Nephron (organoid): ENCODE measurements at regions not wholly inside any gene's neighbourhood (a gene's known extent, or its start where the extent isn't known, plus 50 kb on each side); places are given as distances from the start of the nearest gene placed in this dataset.

Experiments used
- H3K27ac Mint-ChIP-seq, 3 experiments: 2 replicates each; pipeline ENCODE4 v1.8.0; 2020; ENCODE audit warnings: mixed read lengths in 3 of 3, mild to moderate bottlenecking in 2 of 3, moderate library complexity in 1 of 3
- H3K27me3 Mint-ChIP-seq: 2 replicates; pipeline ENCODE4 v1.8.0; 2021; ENCODE audit warnings: low read depth, mild to moderate bottlenecking, moderate library complexity, mixed read lengths
- H3K36me3 Mint-ChIP-seq: 2 replicates; pipeline ENCODE4 v1.8.0; 2020; ENCODE audit warnings: low read depth, mixed read lengths
- H3K4me1 Mint-ChIP-seq: 2 replicates; pipeline ENCODE4 v1.8.0; 2020; ENCODE audit warnings: mixed read lengths
- H3K4me3 Mint-ChIP-seq, 3 experiments: 2 replicates each; pipeline ENCODE4 v1.8.0; 2020; ENCODE audit warnings: mild to moderate bottlenecking in 3 of 3, mixed read lengths in 3 of 3, moderate library complexity in 2 of 3
- H3K9me3 Mint-ChIP-seq: 2 replicates; pipeline ENCODE4 v1.8.0; 2020; ENCODE audit warnings: mixed read lengths
- TF ChIP-seq, protein P1 (sequence below), 3 experiments: fragments of 200-600 bp; sonication (generic); IDR thresholded peaks; one replicate each; pipeline ENCODE4 v1.5.0; 2021; ENCODE audit warnings: antibody characterized with exemption in 3 of 3; ENCODE audit not compliant: unreplicated experiment in 3 of 3

DNA sequence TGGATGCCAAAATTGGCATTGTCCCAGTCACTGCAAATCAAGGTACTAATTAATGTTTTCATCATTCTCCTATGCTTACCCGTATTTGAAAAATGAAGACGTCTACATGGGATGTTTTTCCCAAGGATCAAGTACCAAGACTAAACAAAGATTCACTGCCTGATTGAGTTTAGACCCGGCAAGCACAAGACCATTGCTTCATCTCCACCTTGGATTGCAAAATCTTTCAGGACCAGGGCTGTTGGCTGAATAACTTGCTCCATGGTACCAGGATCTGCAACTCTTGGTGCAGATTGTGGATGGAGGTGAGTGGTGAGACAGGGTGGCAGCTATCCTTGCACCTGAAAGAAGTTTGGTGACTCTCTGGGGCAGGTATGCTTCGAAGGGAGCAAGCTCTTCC, 122.5 kb upstream of the ETS2 start:
- TF ChIP-seq, protein P1, sequence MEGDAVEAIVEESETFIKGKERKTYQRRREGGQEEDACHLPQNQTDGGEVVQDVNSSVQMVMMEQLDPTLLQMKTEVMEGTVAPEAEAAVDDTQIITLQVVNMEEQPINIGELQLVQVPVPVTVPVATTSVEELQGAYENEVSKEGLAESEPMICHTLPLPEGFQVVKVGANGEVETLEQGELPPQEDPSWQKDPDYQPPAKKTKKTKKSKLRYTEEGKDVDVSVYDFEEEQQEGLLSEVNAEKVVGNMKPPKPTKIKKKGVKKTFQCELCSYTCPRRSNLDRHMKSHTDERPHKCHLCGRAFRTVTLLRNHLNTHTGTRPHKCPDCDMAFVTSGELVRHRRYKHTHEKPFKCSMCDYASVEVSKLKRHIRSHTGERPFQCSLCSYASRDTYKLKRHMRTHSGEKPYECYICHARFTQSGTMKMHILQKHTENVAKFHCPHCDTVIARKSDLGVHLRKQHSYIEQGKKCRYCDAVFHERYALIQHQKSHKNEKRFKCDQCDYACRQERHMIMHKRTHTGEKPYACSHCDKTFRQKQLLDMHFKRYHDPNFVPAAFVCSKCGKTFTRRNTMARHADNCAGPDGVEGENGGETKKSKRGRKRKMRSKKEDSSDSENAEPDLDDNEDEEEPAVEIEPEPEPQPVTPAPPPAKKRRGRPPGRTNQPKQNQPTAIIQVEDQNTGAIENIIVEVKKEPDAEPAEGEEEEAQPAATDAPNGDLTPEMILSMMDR (IDR thresholded peaks at IDR 0.05; ENCODE audit: unreplicated experiment in 3 of 3), result no peak

DNA sequence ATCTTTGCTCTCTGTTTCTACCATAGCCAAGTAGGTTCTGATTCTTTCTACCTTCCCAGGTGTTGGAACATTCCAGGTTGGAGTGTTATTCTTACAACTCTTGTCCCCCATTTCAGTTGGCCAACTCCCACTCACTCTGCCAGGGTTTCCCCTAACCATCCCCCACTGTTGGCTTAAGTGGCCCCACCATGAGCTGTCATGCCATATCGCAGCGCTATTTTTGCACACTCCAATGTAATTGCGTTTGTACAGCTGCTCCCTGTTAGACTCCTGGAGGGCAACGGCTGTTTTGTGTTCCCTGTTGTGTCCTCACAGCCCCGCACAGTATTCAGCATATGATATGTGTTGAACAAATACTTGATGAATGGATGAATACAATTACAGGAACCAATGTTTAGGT, 117.7 kb upstream of the ETS2 start:
- peaks cover 7% of the 10 kb centered on the region for H3K4me1 Mint-ChIP-seq
- no peak overlapping the region for H3K27ac Mint-ChIP-seq
- H3K36me3 Mint-ChIP-seq, result no peaks in the 10 kb centered on the region
- no peak overlapping the region for H3K4me3 Mint-ChIP-seq
- peaks cover 12% of the 10 kb centered on the region for H3K9me3 Mint-ChIP-seq
- TF ChIP-seq, protein P1 (IDR thresholded peaks at IDR 0.05; ENCODE audit: unreplicated experiment in 3 of 3), result no peak
- peaks cover 21% of the 10 kb centered on the region for H3K27me3 Mint-ChIP-seq

More for the DNA sequence above, 122.5 kb upstream of the ETS2 start:
- no peak overlapping the region for H3K27ac Mint-ChIP-seq
- peaks cover 28% of the 10 kb centered on the region for H3K4me1 Mint-ChIP-seq
- peaks cover 24% of the 10 kb centered on the region for H3K27me3 Mint-ChIP-seq
- H3K9me3 Mint-ChIP-seq, result peaks cover 7% of the 10 kb centered on the region
- no peaks in the 10 kb centered on the region for H3K36me3 Mint-ChIP-seq
- H3K4me3 Mint-ChIP-seq, result no peak overlapping the region

DNA sequence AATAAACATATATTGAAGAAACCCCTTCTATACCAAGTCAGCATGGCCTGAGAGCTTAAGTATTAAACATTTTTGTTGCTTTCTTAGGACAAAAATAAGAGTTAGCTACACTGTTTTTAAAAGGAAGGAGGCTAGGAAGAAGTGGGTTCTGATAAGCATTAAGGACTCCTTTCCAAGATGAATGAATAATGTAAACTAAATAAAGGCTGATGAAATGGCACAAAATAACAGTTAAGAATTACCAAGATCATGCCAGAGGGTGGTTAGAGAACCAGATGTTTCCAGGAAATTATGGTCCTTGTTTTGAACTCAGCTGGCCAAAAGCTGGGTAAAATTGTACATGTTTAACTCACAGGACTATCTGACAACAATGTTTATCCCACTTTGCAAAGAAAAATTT, 114.1 kb upstream of the ETS2 start:
- Mint-ChIP-seq H3K36me3 (no peaks in the 10 kb centered on the region), H3K4me3 (no peak overlapping the region), H3K4me1 (peaks cover 18% of the 10 kb centered on the region), H3K9me3 (peaks cover 16% of the 10 kb centered on the region), H3K27ac (no peak overlapping the region), H3K27me3 (peaks cover 26% of the 10 kb centered on the region)
- TF ChIP-seq, protein P1 (IDR thresholded peaks at IDR 0.05; ENCODE audit: unreplicated experiment in 3 of 3), result no peak

DNA sequence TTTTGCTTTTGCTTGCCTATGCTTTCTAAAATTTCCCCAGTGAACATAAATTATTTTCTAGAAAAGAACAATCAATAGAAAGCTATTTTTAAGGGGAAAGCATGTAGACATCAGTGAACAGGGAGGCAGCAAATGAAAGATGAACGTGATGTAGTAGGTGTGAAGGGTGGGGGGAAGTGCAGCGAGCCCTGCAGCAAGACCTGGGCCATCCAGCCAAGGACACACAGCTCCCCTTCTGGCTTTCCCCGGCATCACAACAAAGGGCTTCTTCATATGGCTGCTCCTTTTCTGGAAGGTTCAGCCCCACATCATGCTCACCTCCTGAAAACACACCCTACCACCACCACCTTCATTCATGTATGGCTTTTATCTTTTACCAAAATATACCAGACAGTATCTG, 109.2 kb upstream of the ETS2 start:
- TF ChIP-seq, protein P1 (IDR thresholded peaks at IDR 0.05; ENCODE audit: unreplicated experiment in 3 of 3), result no peak
- Mint-ChIP-seq H3K36me3 (peaks cover 3% of the 10 kb centered on the region), H3K27me3 (peaks cover 44% of the 10 kb centered on the region), H3K27ac (no peak overlapping the region), H3K4me3 (no peak overlapping the region), H3K9me3 (peaks cover 7% of the 10 kb centered on the region), H3K4me1 (peaks cover 21% of the 10 kb centered on the region)

DNA sequence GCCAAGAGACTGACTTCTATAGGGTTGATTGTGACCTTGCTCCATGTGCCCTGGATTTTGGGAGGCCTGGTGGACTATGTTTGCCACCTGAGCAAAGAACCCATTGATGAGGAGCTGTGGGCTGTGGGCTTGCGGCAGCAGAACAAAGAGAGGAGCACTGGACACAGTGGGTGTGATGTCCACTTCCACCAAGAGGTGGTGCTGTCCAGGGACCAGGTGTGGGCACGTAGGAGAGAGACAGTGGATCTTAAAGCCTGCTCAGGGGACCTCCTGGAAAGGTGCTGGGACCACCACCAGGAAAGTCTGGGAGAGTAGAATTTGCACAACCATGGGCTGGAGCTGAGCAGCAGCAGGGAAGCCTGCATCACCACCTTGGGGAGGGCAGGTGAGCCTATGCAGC, 106.7 kb upstream of the ETS2 start:
- Mint-ChIP-seq H3K27ac (no peak overlapping the region), H3K4me3 (no peak overlapping the region), H3K9me3 (peaks cover 5% of the 10 kb centered on the region), H3K4me1 (peaks cover 38% of the 10 kb centered on the region), H3K27me3 (peaks cover 46% of the 10 kb centered on the region), H3K36me3 (peaks cover 3% of the 10 kb centered on the region)
- TF ChIP-seq, protein P1 (IDR thresholded peaks at IDR 0.05; ENCODE audit: unreplicated experiment in 3 of 3), result no peak

DNA sequence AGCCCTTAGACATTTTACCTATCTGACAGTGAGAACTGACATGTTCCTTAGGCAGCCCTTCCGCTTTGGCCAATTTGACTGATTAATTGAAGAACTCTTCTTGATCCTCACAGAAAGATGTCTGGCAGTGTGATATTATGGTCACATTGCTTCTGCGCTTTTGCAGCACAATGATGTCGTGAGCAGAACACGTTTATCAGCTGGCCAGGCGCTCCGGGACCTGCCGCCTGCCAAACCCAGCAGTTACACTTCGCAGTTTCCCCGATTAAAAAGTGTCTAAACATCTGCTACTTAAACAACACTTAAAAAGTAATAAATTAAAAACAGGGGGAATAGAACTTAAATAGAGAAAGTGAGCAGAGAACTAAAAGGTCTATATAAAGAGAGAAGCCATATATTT, 103.5 kb upstream of the ETS2 start:
- Mint-ChIP-seq H3K27me3 (peaks cover 29% of the 10 kb centered on the region), H3K36me3 (peaks cover 3% of the 10 kb centered on the region), H3K9me3 (no peaks in the 10 kb centered on the region), H3K4me3 (peak overlapping the region in 1 of 3 experiments; percentile 2), H3K4me1 (peaks cover 35% of the 10 kb centered on the region), H3K27ac (peak overlapping the region in 1 of 3 experiments; percentile 5)
- TF ChIP-seq, protein P1 (IDR thresholded peaks at IDR 0.05; ENCODE audit: unreplicated experiment in 3 of 3), result no peak
